AG09319 (cell line): ENCODE measurements at regions not wholly inside any gene's neighbourhood (a gene's known extent, or its start where the extent isn't known, plus 50 kb on each side); places are given as distances from the start of the nearest gene placed in this dataset.
A peak's percentile ranks its signal among the peaks of the same experiment; 100 is the strongest.

Experiments used
- DNase-seq: peaks from one replicate; pipeline ENCODE4 v3.0.0-alpha.2; 2010; ENCODE audit warnings: low read depth; ENCODE audit errors: extremely low read depth
- TF ChIP-seq, protein P1 (sequence below): IDR thresholded peaks from 2 replicates; pipeline ENCODE4 v1.5.1; 2011; ENCODE audit warnings: low read depth, mild to moderate bottlenecking, inconsistent platforms, low read length, moderate library complexity

DNA sequence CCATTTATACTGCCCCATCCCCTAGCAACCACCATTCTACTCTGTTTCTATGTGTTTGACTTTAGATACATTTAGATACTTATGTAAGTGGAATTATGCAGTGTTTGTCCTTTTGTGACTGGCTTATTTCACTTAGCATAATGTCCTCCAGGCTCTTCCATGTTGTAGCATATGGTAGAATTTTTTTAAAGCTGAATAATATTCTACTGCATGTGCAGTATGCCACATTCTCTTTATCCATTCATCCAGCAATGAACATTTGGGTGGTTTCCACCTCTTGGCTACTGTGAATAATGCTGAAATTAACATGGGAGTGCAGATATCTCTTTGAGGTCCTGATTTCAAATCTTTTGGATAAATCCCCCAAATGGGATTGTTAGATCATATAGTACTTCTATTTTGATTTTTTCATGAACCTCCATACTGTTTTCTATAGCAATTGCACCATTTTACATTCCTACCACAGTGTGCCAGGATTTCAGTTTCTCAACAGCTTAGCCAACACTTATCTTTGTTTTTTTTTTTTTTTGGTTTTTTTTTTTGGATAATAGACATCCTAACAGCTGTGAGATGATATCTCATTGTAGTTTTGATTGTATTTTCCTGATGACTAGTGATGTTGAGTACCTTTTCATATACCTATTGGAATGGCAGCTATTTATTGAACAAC is 105.9 kb upstream of the LNX1 start:
- TF ChIP-seq, protein P1, sequence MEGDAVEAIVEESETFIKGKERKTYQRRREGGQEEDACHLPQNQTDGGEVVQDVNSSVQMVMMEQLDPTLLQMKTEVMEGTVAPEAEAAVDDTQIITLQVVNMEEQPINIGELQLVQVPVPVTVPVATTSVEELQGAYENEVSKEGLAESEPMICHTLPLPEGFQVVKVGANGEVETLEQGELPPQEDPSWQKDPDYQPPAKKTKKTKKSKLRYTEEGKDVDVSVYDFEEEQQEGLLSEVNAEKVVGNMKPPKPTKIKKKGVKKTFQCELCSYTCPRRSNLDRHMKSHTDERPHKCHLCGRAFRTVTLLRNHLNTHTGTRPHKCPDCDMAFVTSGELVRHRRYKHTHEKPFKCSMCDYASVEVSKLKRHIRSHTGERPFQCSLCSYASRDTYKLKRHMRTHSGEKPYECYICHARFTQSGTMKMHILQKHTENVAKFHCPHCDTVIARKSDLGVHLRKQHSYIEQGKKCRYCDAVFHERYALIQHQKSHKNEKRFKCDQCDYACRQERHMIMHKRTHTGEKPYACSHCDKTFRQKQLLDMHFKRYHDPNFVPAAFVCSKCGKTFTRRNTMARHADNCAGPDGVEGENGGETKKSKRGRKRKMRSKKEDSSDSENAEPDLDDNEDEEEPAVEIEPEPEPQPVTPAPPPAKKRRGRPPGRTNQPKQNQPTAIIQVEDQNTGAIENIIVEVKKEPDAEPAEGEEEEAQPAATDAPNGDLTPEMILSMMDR = no peak
- DNase-seq = no peak

DNA sequence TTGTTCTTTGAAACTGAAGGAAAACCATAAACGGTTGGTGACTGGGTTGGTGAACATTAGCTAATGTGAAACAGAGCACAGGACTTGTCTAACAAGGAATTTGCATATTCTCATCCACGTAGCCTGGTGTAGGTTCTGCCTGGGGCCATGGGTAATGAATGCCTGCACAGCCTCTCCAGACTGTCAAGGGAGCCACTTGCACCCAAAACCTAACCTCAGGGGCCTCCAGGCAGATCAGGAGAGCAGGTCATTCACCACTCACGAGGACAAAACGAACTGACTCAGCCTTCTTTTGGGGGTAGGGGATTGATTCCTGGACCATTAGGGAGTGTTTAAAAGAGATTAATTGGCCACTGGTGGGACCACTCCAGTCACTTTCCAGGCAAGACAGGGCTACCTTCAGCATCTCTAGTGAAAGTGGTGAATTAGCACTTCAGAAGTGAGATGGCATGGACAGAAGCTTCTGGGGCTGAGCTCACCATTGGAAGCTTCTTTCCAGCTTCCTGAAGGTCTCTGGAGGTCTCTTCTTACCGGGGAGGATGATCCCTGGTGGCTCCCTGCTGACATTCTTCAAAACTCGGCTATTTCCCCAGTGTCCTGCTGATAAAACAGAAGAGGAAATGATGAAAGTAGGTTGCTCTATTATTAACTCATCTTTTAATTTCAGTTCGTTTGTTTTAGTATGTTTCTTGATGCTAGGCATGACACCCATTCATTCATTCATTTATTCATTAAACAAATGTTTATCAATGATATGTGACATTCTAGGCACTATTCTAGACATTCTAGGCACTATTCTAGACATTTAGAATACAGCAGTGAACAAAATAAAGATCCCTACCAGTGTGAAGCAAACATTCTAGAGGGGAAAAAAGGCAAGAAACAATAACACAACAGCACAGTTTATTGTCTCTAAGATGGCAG is 104.5 kb upstream of the LNX1 start:
- TF ChIP-seq, protein P1 = no peak
- no peak for DNase-seq

DNA sequence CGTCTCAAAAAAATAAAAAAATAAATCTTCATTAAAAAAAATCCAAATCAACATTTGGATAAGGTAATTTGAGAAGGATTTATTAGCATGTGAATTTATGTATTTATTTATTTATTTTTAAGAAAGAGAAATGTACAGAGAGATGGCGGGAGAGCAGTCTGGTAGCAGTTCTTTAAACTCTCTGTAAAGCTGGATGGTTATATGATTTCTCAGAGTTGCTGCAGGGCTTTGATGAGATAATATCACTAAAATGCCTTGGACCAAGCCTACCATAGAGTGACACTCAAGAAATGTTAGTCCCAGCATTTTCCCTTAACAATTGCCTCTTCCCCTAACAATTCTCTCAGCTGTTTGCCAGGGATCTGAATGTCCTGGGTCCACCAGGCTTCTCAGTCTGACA is 103.4 kb upstream of the LNX1 start:
- DNase-seq = no peak
- TF ChIP-seq, protein P1 = no peak

DNA sequence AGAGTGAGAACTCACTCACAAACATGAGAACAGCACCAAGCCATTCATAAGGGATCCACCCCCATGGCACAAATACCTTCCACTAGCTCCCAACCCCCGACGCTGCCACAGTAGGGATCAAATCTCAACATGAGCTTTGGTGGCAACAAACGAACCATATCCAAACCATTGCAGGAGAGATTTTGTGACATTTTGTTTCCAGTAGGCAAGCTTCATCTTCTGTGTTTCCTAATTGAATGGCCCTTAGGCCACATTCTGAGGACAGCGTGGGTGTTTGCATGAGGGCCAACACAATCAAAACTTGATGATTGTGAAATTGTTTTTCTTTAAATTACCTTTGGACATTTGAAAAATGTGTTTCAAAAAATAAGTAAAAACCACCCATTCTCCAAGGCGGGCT is 102.6 kb upstream of the LNX1 start:
- TF ChIP-seq, protein P1 = no peak

DNA sequence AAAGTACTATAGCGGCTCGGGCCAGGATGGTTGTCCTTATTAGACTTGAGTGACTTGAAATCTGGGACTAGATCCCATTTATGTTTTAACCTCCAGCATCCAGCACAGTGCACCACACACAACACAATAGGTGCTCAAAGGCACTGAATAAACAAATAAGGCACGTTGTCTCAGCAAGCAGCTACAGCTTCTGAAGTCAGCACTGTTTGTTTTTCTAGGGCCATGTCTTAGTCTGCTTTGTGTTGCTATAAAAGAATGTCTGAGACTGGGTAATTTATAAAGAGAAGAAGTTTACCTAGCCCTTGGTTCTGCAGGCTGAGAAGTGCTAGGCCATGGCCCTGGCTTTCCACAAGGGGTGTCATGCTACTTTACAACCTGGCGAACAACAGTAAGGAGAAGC is 102.1 kb upstream of the LNX1 start:
- DNase-seq = no peak
- TF ChIP-seq, protein P1 = no peak

More for the DNA sequence above, 102.6 kb upstream of the LNX1 start:
- DNase-seq = no peak

DNA sequence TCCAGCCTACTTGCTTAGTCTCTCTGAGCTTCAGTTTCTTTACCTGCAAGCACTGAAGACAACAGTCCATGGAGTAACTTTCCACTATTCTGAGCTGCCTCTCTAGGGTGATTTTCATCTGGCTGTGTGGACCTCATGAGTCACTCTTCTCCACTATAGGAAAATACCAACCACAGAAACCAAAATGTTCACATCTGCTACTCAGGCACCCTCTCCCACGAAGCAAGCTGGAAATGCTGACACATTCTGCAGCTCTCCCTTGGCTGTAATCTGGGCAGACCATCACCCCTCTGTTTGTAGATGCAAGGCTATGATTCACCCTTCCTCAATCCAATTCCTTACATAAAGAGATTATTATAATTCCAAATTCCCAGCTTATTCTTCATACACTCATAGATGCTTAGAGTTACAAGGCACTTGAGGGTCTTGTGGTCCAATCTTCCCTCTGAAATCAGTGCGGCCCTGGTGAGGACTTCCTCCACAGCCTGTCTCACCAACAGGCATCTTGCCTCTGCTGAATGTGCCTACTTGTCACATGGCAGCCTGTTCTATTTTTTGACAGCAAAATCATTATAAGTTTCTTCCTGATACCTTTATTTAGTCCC is 97.0 kb upstream of the LNX1 start:
- TF ChIP-seq, protein P1 = no peak
- peak; percentile 95 for DNase-seq

DNA sequence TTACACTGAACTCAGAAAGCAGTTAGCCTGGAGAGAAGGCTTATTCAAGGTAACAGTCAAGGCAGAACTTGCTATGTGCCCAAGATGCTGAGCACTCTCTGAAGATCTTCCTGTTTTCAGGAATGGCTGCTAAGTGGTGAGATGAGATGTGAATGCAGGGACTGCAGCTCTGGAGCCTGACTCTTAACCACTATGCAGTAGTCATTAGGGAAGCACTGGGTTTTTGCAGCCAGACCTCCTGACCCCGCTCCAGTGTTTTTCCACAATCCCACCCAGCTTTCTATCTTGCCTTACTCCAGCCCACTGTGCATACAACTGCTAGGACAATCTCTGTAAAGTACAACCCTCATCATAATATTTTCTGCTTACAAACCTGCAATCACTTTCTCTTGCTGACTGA is 95.2 kb upstream of the LNX1 start:
- TF ChIP-seq, protein P1 = no peak
- DNase-seq = no peak
